Keratinocyte (primary cell): ENCODE measurements at regions not wholly inside any gene's neighbourhood (a gene's known extent, or its start where the extent isn't known, plus 50 kb on each side); places are given as distances from the start of the nearest gene placed in this dataset.
"Not testable (repeated sequence)": the region's sequence is repeated elsewhere in the genome, so short reads cannot be mapped to it uniquely, and the experiment has no call there.

ENCODE experiments used
- DNase-seq: peaks from one replicate; pipeline ENCODE4 v3.0.0-alpha.2; 2011; ENCODE audit warnings: low read depth, missing footprints, low spot score
- FAIRE-seq: peaks from 2 replicates; lab custom pipeline; 2011; peaks lifted over from hg19 to GRCh38; lab: Jason Lieb, UNC
- H2AFZ ChIP-seq: 2 replicates; pipeline ENCODE4 v1.6.0; 2012; ENCODE audit warnings: low read length, control low read depth, inconsistent platforms; ENCODE audit not compliant: control insufficient read depth
- H3K27ac ChIP-seq: 2 replicates; pipeline ENCODE4 v1.5.1; 2011; ENCODE audit warnings: low read length; ENCODE audit not compliant: control insufficient read depth, insufficient read depth
- H3K27me3 ChIP-seq: 3 replicates; pipeline ENCODE4 v1.6.0; 2011; ENCODE audit warnings: low read length; ENCODE audit not compliant: control insufficient read depth, insufficient read depth; ENCODE audit errors: extremely low read depth
- H3K36me3 ChIP-seq, 2 experiments: 2 replicates in 1 of 2; 3 replicates in 1 of 2; pipeline ENCODE4 v1.5.1; 2011; ENCODE audit warnings: low read length in 2 of 2, mild to moderate bottlenecking in 1 of 2; ENCODE audit not compliant: control insufficient read depth in 2 of 2, insufficient read depth in 2 of 2; ENCODE audit errors: extremely low read depth in 1 of 2
- H3K4me1 ChIP-seq: 3 replicates; pipeline ENCODE4 v1.5.1; 2011; ENCODE audit warnings: low read length; ENCODE audit not compliant: control insufficient read depth, insufficient read depth; ENCODE audit errors: extremely low read depth
- H3K4me2 ChIP-seq: 3 replicates; pipeline ENCODE4 v1.6.0; 2011; ENCODE audit warnings: low read depth, low read length; ENCODE audit not compliant: control insufficient read depth, insufficient read depth; ENCODE audit errors: extremely low read depth
- H3K4me3 ChIP-seq, 3 experiments: fragments of 200-600 bp in 1 of 3; sonication (generic) in 1 of 3; 2 replicates in 2 of 3; 3 replicates in 1 of 3; pipeline ENCODE4 v1.5.1; 2011 to 2016; ENCODE audit warnings: low read length in 3 of 3, mild to moderate bottlenecking in 3 of 3, control low read depth in 2 of 3, inconsistent platforms in 1 of 3, low read depth in 1 of 3, mixed read lengths in 1 of 3, mixed run types in 1 of 3, moderate library complexity in 1 of 3; ENCODE audit not compliant: control insufficient read depth in 2 of 3, insufficient read depth in 2 of 3; ENCODE audit errors: extremely low read depth in 1 of 3
- H3K79me2 ChIP-seq: 2 replicates; pipeline ENCODE4 v1.6.0; 2012; ENCODE audit warnings: low read length; ENCODE audit not compliant: control insufficient read depth, insufficient read depth
- H3K9ac ChIP-seq: 3 replicates; pipeline ENCODE4 v1.6.0; 2011; ENCODE audit warnings: low read length; ENCODE audit not compliant: control insufficient read depth, insufficient read depth; ENCODE audit errors: extremely low read depth
- H3K9me1 ChIP-seq: 3 replicates; pipeline ENCODE4 v1.6.0; 2011; ENCODE audit warnings: low read length; ENCODE audit not compliant: control insufficient read depth, insufficient read depth; ENCODE audit errors: extremely low read depth
- H3K9me3 ChIP-seq: 2 replicates; pipeline ENCODE4 v1.5.1; 2012; ENCODE audit warnings: low read depth, low read length; ENCODE audit not compliant: control insufficient read depth
- H4K20me1 ChIP-seq: 3 replicates; pipeline ENCODE4 v1.6.0; 2011; ENCODE audit warnings: low read length; ENCODE audit not compliant: control insufficient read depth, insufficient read depth; ENCODE audit errors: extremely low read depth
- CTCF ChIP-seq, 3 experiments: IDR thresholded peaks in 1 of 3; conservative IDR thresholded peaks in 1 of 3; optimal IDR thresholded peaks in 1 of 3; 2 replicates in 2 of 3; 3 replicates in 1 of 3; pipeline versions ENCODE3 to v1.5.1; 2011; ENCODE audit warnings: low read length in 3 of 3, mild to moderate bottlenecking in 3 of 3, moderate library complexity in 2 of 3, control low read depth in 1 of 3, inconsistent platforms in 1 of 3; ENCODE audit not compliant: insufficient read depth in 2 of 3; ENCODE audit errors: extremely low read depth in 1 of 3
- EZH2 ChIP-seq: IDR thresholded peaks from one replicate; pipeline ENCODE4 v1.6.1; 2012; ENCODE audit warnings: inconsistent platforms, mild to moderate bottlenecking, low read length, moderate library complexity
- dilution Hi-C: fragments of 300-500 bp; cut with MboI; formaldehyde crosslinking; loops from one replicate; pipeline ENCODE4 v1.7.0; 2020; ENCODE audit warnings: low sequenced_read_pairs; ENCODE audit not compliant: extremely low pct_ligation_motif_present

GRCh38 chr2:225748609-225749008 lies 349.1 kb downstream of the NYAP2 start:
- no peak for TF ChIP-seq EZH2
- no peak for TF ChIP-seq CTCF (optimal IDR thresholded peaks at IDR 0.05 in 1 of 3, IDR thresholded peaks at IDR 0.05 in 1 of 3, conservative IDR thresholded peaks at IDR 0.05 in 1 of 3; ENCODE audit: extremely low read depth in 1 of 3, insufficient read depth in 2 of 3, low read length in 3 of 3)
- dilution Hi-C loops: no loop called here
- no peak overlapping the region for H3K4me3 ChIP-seq

GRCh38 chr2:225743996-225744395 lies 344.5 kb downstream of the NYAP2 start:
- H3K36me3 ChIP-seq, dilution Hi-C loops, H2AFZ ChIP-seq, H3K9me3 ChIP-seq, H3K9me1 ChIP-seq, H3K9ac ChIP-seq, H3K4me1 ChIP-seq, H3K27me3 ChIP-seq, FAIRE-seq, H3K27ac ChIP-seq, H4K20me1 ChIP-seq, H3K4me2 ChIP-seq, H3K4me3 ChIP-seq, H3K79me2 ChIP-seq, DNase-seq: not testable (repeated sequence)

More at GRCh38 chr2:225748609-225749008, 349.1 kb downstream of the NYAP2 start:
- Histone ChIP-seq H4K20me1 (no peaks in the 10 kb centered on the region), H3K4me1 (no peaks in the 10 kb centered on the region), H3K36me3 (no peaks in the 10 kb centered on the region), H3K79me2 (no peaks in the 10 kb centered on the region), H3K9ac (no peak overlapping the region), H3K4me2 (no peak overlapping the region), H3K9me1 (no peaks in the 10 kb centered on the region), H3K9me3 (no peaks in the 10 kb centered on the region), H3K27ac (no peak overlapping the region), H2AFZ (no peak overlapping the region), H3K27me3 (no peaks in the 10 kb centered on the region)
- DNase-seq: no peak
- FAIRE-seq: no peak

GRCh38 chr2:225742487-225742886 lies 343.0 kb downstream of the NYAP2 start:
- no peaks in the 10 kb centered on the region for H3K9me1 ChIP-seq
- H3K27me3 ChIP-seq: no peaks in the 10 kb centered on the region
- dilution Hi-C loops: no loop called here
- no peak for DNase-seq
- no peaks in the 10 kb centered on the region for H3K36me3 ChIP-seq
- H3K4me2 ChIP-seq: no peak overlapping the region
- no peak for FAIRE-seq
- no peaks in the 10 kb centered on the region for H4K20me1 ChIP-seq
- H2AFZ ChIP-seq: no peak overlapping the region
- no peaks in the 10 kb centered on the region for H3K79me2 ChIP-seq
- TF ChIP-seq CTCF (optimal IDR thresholded peaks at IDR 0.05 in 1 of 3, IDR thresholded peaks at IDR 0.05 in 1 of 3, conservative IDR thresholded peaks at IDR 0.05 in 1 of 3; ENCODE audit: extremely low read depth in 1 of 3, insufficient read depth in 2 of 3, low read length in 3 of 3) (no peak), EZH2 (no peak)
- H3K9ac ChIP-seq: no peak overlapping the region
- H3K4me3 ChIP-seq: no peak overlapping the region
- no peak overlapping the region for H3K27ac ChIP-seq
- no peaks in the 10 kb centered on the region for H3K9me3 ChIP-seq
- peaks cover 9% of the 10 kb centered on the region for H3K4me1 ChIP-seq
